GM12878 (cell line): ENCODE measurements at regions not wholly inside any gene's neighbourhood (a gene's known extent, or its start where the extent isn't known, plus 50 kb on each side); places are given as distances from the start of the nearest gene placed in this dataset.

Experiments
- ATAC-seq: fragments of 200-7000 bp; cut with Tn5 transposase; 3 replicates; pipeline ENCODE4 v1.9.1; 2020; ENCODE audit warnings: mild to moderate bottlenecking, moderate library complexity
- BruUV-seq: library from RNA; stranded (reverse); fragments of 400-500 nt; replicated peaks from 2 replicates; lab custom pipeline; 2021; lab: Mats Ljungman, UMichigan
- CTCF ChIA-PET: fragments of 300-600 bp; sonication (Branson Sonifier 250); formaldehyde crosslinking; extraction: SDS; loops from one replicate; lab custom pipeline; 2021; ENCODE audit warnings: inconsistent platforms; lab: Yijun Ruan, JAX
- POLR2A ChIA-PET: fragments of 350-600 bp; formaldehyde crosslinking; extraction: SDS; loops from one replicate; lab custom pipeline; 2021; ENCODE audit warnings: inconsistent platforms; lab: Charles Lee
- RAD21 ChIA-PET: fragments of 300-600 bp; sonication (Branson Sonifier 250); formaldehyde crosslinking; loops from one replicate; lab custom pipeline; 2023; ENCODE audit warnings: antibody characterized with exemption; ENCODE audit not compliant: unreplicated experiment; lab: Charles Lee
- SMC1A ChIA-PET: fragments of 300-600 bp; sonication (Branson Sonifier 250); formaldehyde crosslinking; loops from one replicate; lab custom pipeline; 2023; ENCODE audit not compliant: unreplicated experiment, uncharacterized antibody; lab: Charles Lee
- DNase-seq: peaks from one replicate; pipeline ENCODE4 v3.0.0-alpha.2; 2011; ENCODE audit warnings: low read depth, low spot score
- FAIRE-seq: peaks from 3 replicates; lab custom pipeline; 2011; peaks lifted over from hg19 to GRCh38; lab: Jason Lieb, UNC
- H2AFZ ChIP-seq: 2 replicates; pipeline ENCODE4 v1.6.0; 2011; ENCODE audit warnings: low read depth, low read length, control low read depth; ENCODE audit not compliant: control insufficient read depth
- H3K27ac ChIP-seq: 2 replicates; pipeline ENCODE4 v1.5.1; 2011; ENCODE audit warnings: control low read depth; ENCODE audit not compliant: control insufficient read depth, insufficient read depth
- H3K27me3 ChIP-seq, 2 experiments: replicated peaks in 1 of 2; 2 replicates each; pipeline versions ENCODE4 v1.6.0 to v1.6.1; 2011; ENCODE audit warnings: low read length in 1 of 2; ENCODE audit not compliant: control insufficient read depth in 2 of 2, insufficient read depth in 2 of 2
- H3K36me3 ChIP-seq, 2 experiments: 2 replicates each; pipeline ENCODE4 v1.5.1; 2011; ENCODE audit warnings: low read length in 1 of 2; ENCODE audit not compliant: control insufficient read depth in 2 of 2, insufficient read depth in 2 of 2
- H3K4me1 ChIP-seq: 2 replicates; pipeline ENCODE4 v1.6.1; 2011; ENCODE audit warnings: mild to moderate bottlenecking, low read length, moderate library complexity, mixed read lengths; ENCODE audit not compliant: control insufficient read depth, insufficient read depth
- H3K4me2 ChIP-seq: 2 replicates; pipeline ENCODE4 v1.6.0; 2011; ENCODE audit warnings: control low read depth; ENCODE audit not compliant: control insufficient read depth, insufficient read depth
- H3K4me3 ChIP-seq: fragments of 200-600 bp; sonication (generic); 2 replicates; pipeline ENCODE4 v1.5.1; 2016
- H3K79me2 ChIP-seq: 2 replicates; pipeline ENCODE4 v1.6.0; 2011; ENCODE audit warnings: low read length; ENCODE audit not compliant: control insufficient read depth, insufficient read depth
- H3K9ac ChIP-seq: 2 replicates; pipeline ENCODE4 v1.8.0; 2011; ENCODE audit warnings: low read length, control low read depth, mixed read lengths; ENCODE audit not compliant: control insufficient read depth, insufficient read depth
- H3K9me3 ChIP-seq: replicated peaks from 3 replicates; pipeline ENCODE4 v1.5.1; 2011; ENCODE audit warnings: mild to moderate bottlenecking, low read length; ENCODE audit not compliant: control insufficient read depth, insufficient read depth
- H4K20me1 ChIP-seq: 2 replicates; pipeline ENCODE4 v1.6.0; 2011; ENCODE audit not compliant: control insufficient read depth, insufficient read depth
- MTA2 ChIP-seq: fragments of 450-650 bp; IDR thresholded peaks from 2 replicates; pipeline ENCODE4 v1.6.1; 2016; ENCODE audit warnings: low read depth, mild to moderate bottlenecking, moderate library complexity
- NBN ChIP-seq: fragments of 450-650 bp; IDR thresholded peaks from 2 replicates; pipeline ENCODE4 v1.6.1; 2016
- SMARCA5 ChIP-seq: fragments of 450-650 bp; IDR thresholded peaks from 2 replicates; pipeline ENCODE4 v1.6.1; 2017; ENCODE audit warnings: mild to moderate bottlenecking
- SMC3 ChIP-seq: IDR thresholded peaks from 2 replicates; pipeline ENCODE4 v1.6.1; 2011; ENCODE audit warnings: low read length, improper control_type of control experiment, borderline replicate concordance
- SPI1 ChIP-seq: IDR thresholded peaks from 2 replicates; pipeline ENCODE4 v1.6.1; 2011; ENCODE audit warnings: low read depth, mild to moderate bottlenecking, low read length, moderate library complexity, borderline replicate concordance; ENCODE audit not compliant: insufficient read depth
- SREBF2 ChIP-seq: IDR thresholded peaks from 2 replicates; pipeline ENCODE4 v1.6.1; 2012; ENCODE audit warnings: mild to moderate bottlenecking, low read length
- SUZ12 ChIP-seq: fragments of 200-600 bp; sonication (generic); IDR thresholded peaks from one replicate; pipeline ENCODE4 v1.6.1; 2018; ENCODE audit warnings: antibody characterized with exemption, mild to moderate bottlenecking; ENCODE audit not compliant: unreplicated experiment
- TAF1 ChIP-seq: IDR thresholded peaks from 2 replicates; pipeline ENCODE4 v1.6.1; 2011; ENCODE audit warnings: mild to moderate bottlenecking, low read depth, low read length, borderline replicate concordance
- YY1 ChIP-seq: IDR thresholded peaks from 2 replicates; pipeline ENCODE4 v1.6.1; 2011; ENCODE audit warnings: low read depth, mild to moderate bottlenecking, low read length
- ZSCAN29 ChIP-seq: fragments of 450-650 bp; IDR thresholded peaks from 2 replicates; pipeline ENCODE4 v1.6.1; 2017; ENCODE audit warnings: mild to moderate bottlenecking, moderate library complexity
- WGBS: methylation state at CpG from one replicate; pipeline ENCODE4 v1.1.6; 2016; ENCODE audit warnings: low lambda C conversion rate; ENCODE audit not compliant: insufficient replicate concordance, insufficient coverage; ENCODE audit errors: missing lambda C conversion rate; 5-methylcytosine and 5-hydroxymethylcytosine counted together
- in situ Hi-C: fragments of 300-500 bp; cut with MboI; formaldehyde crosslinking; loops from 9 replicates; pipeline ENCODE4 v1.14.3; 2018; ENCODE audit warnings: mixed read lengths
- intact Hi-C: fragments of 100-400 bp; cut with micrococcal nuclease; formaldehyde crosslinking; loops from one replicate; pipeline ENCODE4 v1.14.2; 2022; ENCODE audit not compliant: unreplicated experiment

- H2AFZ ChIP-seq = peak overlapping the region; percentile 52
- ChIA-PET CTCF (interaction anchor here (0.8 to 1.5 kb wide), 2 partner anchors 17 to 18 kb away, joined by 5 read pairs; no protein-coding TSS in a partner anchor), RAD21 (interaction anchor here (3.0 kb wide), 1 partner anchor 25 kb away, joined by 12 read pairs; no protein-coding TSS in a partner anchor), SMC1A (interaction anchor here (1.2 kb wide), 1 partner anchor 25 kb away, joined by 3 read pairs; no protein-coding TSS in a partner anchor)
- DNase-seq (no peak), ATAC-seq (no peak), FAIRE-seq (no peak)
- H3K4me1 ChIP-seq = peaks cover 30% of the 10 kb centered on the region
- H3K4me2 ChIP-seq = no peak overlapping the region
- no peak overlapping the region for H3K27ac ChIP-seq
- H3K9me3 ChIP-seq = no peaks in the 10 kb centered on the region; the same call in 2 of the 3 replicates
- no TSS peak for BruUV-seq
- no peak overlapping the region for H3K9ac ChIP-seq
- in situ Hi-C loops = no loop called here
- no peak overlapping the region; the same call in 1 of the 2 replicates for H3K4me3 ChIP-seq
- H3K36me3 ChIP-seq = no peaks in the 10 kb centered on the region
- H3K79me2 ChIP-seq = no peaks in the 10 kb centered on the region
- no peaks in the 10 kb centered on the region for H4K20me1 ChIP-seq
- TF ChIP-seq ZSCAN29 (no peak), YY1 (peak; percentile 79)
- TF ChIP-seq, all 136 proteins: peak for 1
- intact Hi-C loops = no loop called here
- 32% methylated on average over 3 of the region's 3 CpGs for WGBS
- H3K27me3 ChIP-seq = no peaks in the 10 kb centered on the region
- POLR2A ChIA-PET = no interaction called here
Measured at GRCh38 chr2:62439425-62439824, 66.6 kb downstream of the TMEM17 start.

DNA sequence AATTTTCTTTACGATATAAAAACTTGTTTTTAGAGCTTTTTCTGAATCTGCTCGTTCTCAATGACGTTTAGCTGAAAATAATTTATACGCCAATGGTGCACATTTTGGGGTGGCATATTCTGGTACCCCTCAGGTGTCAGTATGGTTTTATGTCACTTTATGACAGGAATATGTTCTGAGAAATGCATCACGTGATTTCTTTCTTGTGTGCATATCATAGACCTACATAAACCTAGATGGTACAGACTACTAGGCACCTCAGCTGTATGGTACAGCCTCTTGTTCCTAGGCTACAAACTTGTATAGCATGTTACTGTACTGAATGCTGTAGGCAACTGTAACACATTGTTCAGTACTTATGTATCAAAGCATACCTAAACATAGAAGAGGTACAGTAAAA is 68.2 kb downstream of the TMEM17 start:
- CTCF ChIA-PET = interaction anchor here (1.5 to 1.8 kb wide), 3 partner anchors 19 to 519 kb away, joined by 4 to 6 read pairs (median 5); no protein-coding TSS in a partner anchor
- Histone ChIP-seq H3K27ac (no peak overlapping the region), H3K4me3 (no peak overlapping the region), H3K4me2 (no peak overlapping the region), H3K36me3 (no peaks in the 10 kb centered on the region), H3K4me1 (peaks cover 30% of the 10 kb centered on the region), H3K9me3 (no peaks in the 10 kb centered on the region; the same call in 2 of the 3 replicates), H3K79me2 (no peaks in the 10 kb centered on the region), H4K20me1 (no peaks in the 10 kb centered on the region), H2AFZ (no peak overlapping the region), H3K9ac (no peak overlapping the region), H3K27me3 (no peaks in the 10 kb centered on the region)
- POLR2A ChIA-PET = interaction anchor here (0.7 kb wide), 1 partner anchor 162 kb away, joined by 3 read pairs; no protein-coding TSS in a partner anchor
- ATAC-seq = no peak
- 87% methylated on average over 5 of the region's 5 CpGs for WGBS
- no peak for FAIRE-seq
- in situ Hi-C loops (no loop called here), intact Hi-C loops (no loop called here)
- TF ChIP-seq SUZ12 (no peak), TAF1 (no peak), MTA2 (no peak), SPI1 (no peak), SMARCA5 (no peak), NBN (no peak), SREBF2 (no peak), SMC3 (no peak)
- RAD21 ChIA-PET = interaction anchor here (3.0 kb wide), 1 partner anchor 24 kb away, joined by 12 read pairs; no protein-coding TSS in a partner anchor
- no peak for DNase-seq
- no TSS peak for BruUV-seq
- SMC1A ChIA-PET = interaction anchor here (1.1 to 2.3 kb wide), 3 partner anchors 9 to 337 kb away, joined by 3 to 13 read pairs (median 4); no protein-coding TSS in a partner anchor
